ENCODE measurements at regions not wholly inside any gene's neighbourhood (a gene's known extent, or its start where the extent isn't known, plus 50 kb on each side); places are given as distances from the start of the nearest gene placed in this dataset.

DNA sequence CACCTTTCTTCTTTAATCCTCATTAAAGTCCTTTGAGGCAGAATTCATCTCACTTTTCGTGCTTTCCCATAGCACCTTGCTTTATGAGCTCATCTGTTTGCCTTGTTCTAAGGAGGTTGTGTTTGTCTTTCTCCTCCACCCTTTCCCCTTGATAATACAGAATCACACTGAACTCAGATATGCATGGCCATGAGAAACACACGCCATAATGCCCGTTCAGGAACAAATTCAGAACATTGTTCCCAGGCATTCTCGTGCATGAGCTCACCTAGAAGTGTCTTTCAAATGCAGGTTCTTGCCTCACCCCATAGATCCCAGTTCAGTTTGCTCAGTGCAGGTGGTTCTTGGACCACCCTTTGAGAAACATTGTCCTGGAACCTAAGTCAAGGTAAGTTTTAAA, 71.1 kb downstream of the TMEM114 start:
- TF ChIP-seq EP300 (IDR thresholded peaks at IDR 0.05; ENCODE audit: borderline replicate concordance) (no peak), CEBPB (IDR thresholded peaks at IDR 0.05) (no peak), RAD21 (IDR thresholded peaks at IDR 0.05; ENCODE audit: low read depth) (no peak), CREB1 (IDR thresholded peaks at IDR 0.05; ENCODE audit: low read depth) (no peak), YY1 (IDR thresholded peaks at IDR 0.05; ENCODE audit: low read depth) (no peak), EGR1 (IDR thresholded peaks at IDR 0.05) (no peak)
- TF ChIP-seq, protein P1, sequence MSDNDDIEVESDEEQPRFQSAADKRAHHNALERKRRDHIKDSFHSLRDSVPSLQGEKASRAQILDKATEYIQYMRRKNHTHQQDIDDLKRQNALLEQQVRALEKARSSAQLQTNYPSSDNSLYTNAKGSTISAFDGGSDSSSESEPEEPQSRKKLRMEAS (IDR thresholded peaks at IDR 0.05): no peak
- TF ChIP-seq, protein P2, sequence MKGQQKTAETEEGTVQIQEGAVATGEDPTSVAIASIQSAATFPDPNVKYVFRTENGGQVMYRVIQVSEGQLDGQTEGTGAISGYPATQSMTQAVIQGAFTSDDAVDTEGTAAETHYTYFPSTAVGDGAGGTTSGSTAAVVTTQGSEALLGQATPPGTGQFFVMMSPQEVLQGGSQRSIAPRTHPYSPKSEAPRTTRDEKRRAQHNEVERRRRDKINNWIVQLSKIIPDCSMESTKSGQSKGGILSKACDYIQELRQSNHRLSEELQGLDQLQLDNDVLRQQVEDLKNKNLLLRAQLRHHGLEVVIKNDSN (IDR thresholded peaks at IDR 0.05): no peak

Measured in Ishikawa (cell line).